Hepatic stellate cell (primary cell): ENCODE measurements at regions not wholly inside any gene's neighbourhood (a gene's known extent, or its start where the extent isn't known, plus 50 kb on each side); places are given as distances from the start of the nearest gene placed in this dataset.

ENCODE experiments used
- DNase-seq: peaks from one replicate; pipeline ENCODE4 v3.0.0; 2011; ENCODE audit warnings: low spot score

GRCh38 chr19:31664096-31664495 lies 314.9 kb upstream of the TSHZ3 start:
- DNase-seq, result no peak

- no peak for DNase-seq
Observed at GRCh38 chr19:31664997-31665396, 315.8 kb upstream of the TSHZ3 start.

GRCh38 chr19:31666126-31666525 lies 316.9 kb upstream of the TSHZ3 start:
- DNase-seq, result no peak

- no peak for DNase-seq
Observed at GRCh38 chr19:31667106-31667505, 317.9 kb upstream of the TSHZ3 start.

- DNase-seq, result peak; percentile 21
Observed at GRCh38 chr19:31668921-31669320, 319.7 kb upstream of the TSHZ3 start.

GRCh38 chr19:31670931-31671330 lies 321.7 kb upstream of the TSHZ3 start:
- no peak for DNase-seq

- no peak for DNase-seq
Observed at GRCh38 chr19:31671411-31672035, 322.3 kb upstream of the TSHZ3 start.

GRCh38 chr19:31674503-31675192 lies 325.4 kb upstream of the TSHZ3 start:
- DNase-seq, result peak; percentile 12

GRCh38 chr19:31675193-31675913 lies 326.1 kb upstream of the TSHZ3 start:
- peak; percentile 24 for DNase-seq

GRCh38 chr19:31676271-31677004 lies 327.2 kb upstream of the TSHZ3 start:
- DNase-seq, result no peak

- DNase-seq, result no peak
Observed at GRCh38 chr19:31678421-31678820, 329.2 kb upstream of the TSHZ3 start.

- DNase-seq, result no peak
Observed at GRCh38 chr19:31681121-31681520, 331.9 kb upstream of the TSHZ3 start.

- no peak for DNase-seq
Observed at GRCh38 chr19:31693131-31693932, 344.1 kb upstream of the TSHZ3 start.

- DNase-seq, result no peak
Observed at GRCh38 chr19:31693933-31694269, 344.7 kb upstream of the TSHZ3 start.

- DNase-seq, result no peak
Observed at GRCh38 chr19:31694761-31695160, 345.5 kb upstream of the TSHZ3 start.

- no peak for DNase-seq
Observed at GRCh38 chr19:31699421-31699820, 350.2 kb upstream of the TSHZ3 start.

GRCh38 chr19:31701146-31701545 lies 351.9 kb upstream of the TSHZ3 start:
- no peak for DNase-seq

GRCh38 chr19:31705656-31706055 lies 356.4 kb upstream of the TSHZ3 start:
- no peak for DNase-seq

GRCh38 chr19:31706131-31706530 lies 356.9 kb upstream of the TSHZ3 start:
- DNase-seq, result no peak

- DNase-seq, result no peak
Observed at GRCh38 chr19:31706691-31707620, 357.7 kb upstream of the TSHZ3 start.

GRCh38 chr19:31708520-31708919 lies 359.3 kb upstream of the TSHZ3 start:
- DNase-seq, result no peak
